ENCODE measurements at regions not wholly inside any gene's neighbourhood (a gene's known extent, or its start where the extent isn't known, plus 50 kb on each side); places are given as distances from the start of the nearest gene placed in this dataset.

DNA sequence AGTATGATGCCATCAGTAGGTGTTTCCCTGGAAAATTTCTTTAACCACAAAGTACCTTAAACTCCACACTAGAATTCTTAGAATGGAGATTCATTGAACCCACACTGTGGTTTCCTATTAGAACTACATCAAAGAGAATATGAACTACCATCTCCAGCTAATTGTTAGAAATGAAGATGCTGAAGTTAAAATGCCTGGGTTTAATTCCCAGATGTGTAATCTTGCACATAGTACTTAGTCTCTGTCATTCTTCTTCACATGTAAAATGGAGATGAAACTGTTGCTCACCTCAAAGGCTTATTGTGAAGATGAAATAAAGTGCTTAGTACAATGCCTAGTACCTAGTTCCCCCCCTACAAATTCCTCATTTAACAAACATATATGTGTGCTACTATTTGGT, 303.3 kb upstream of the CCNG1 start:
- H3K27me3 Mint-ChIP-seq (ENCODE audit: low read depth) = no peaks in the 10 kb centered on the region

More for the DNA sequence above, 303.3 kb upstream of the CCNG1 start:
- Histone ChIP-seq H2AK5ac (ENCODE audit: insufficient read length, low read length) (no peak overlapping the region), H3T11ph (ENCODE audit: low read length) (no peak overlapping the region), H3K4me1 (ENCODE audit: insufficient read depth, low read length) (no peaks in the 10 kb centered on the region), H2BK15ac (ENCODE audit: low read depth, low read length) (no peak overlapping the region), H2BK20ac (ENCODE audit: low read depth, low read length, poor library complexity, severe bottlenecking) (no peak overlapping the region), H2BK120ac (ENCODE audit: low read depth, low read length, poor library complexity, severe bottlenecking) (no peak overlapping the region), H3K18ac (ENCODE audit: insufficient read length, low read depth, low read length) (no peak overlapping the region), H3K4ac (ENCODE audit: low read depth, low read length) (no peak overlapping the region), H3K56ac (ENCODE audit: insufficient read length, low read depth, low read length) (no peak overlapping the region), H3K4me2 (ENCODE audit: insufficient read depth, insufficient read length, low read length) (no peak overlapping the region), H2BK12ac (ENCODE audit: insufficient read length, low read depth, low read length) (no peak overlapping the region), H3K9ac (ENCODE audit: extremely low read depth, insufficient read length, low read length) (no peak overlapping the region), H3K27ac (ENCODE audit: insufficient read length, low read depth, low read length) (no peak overlapping the region), H4K91ac (ENCODE audit: insufficient read length, low read depth, low read length) (no peak overlapping the region), H3K14ac (ENCODE audit: insufficient read depth, low read length) (no peak overlapping the region), H3K23ac (ENCODE audit: insufficient read length, low read depth, low read length) (no peak overlapping the region), H4K5ac (ENCODE audit: insufficient read length, low read depth, low read length) (no peak overlapping the region), H3K9me3 (ENCODE audit: control insufficient read depth, low read depth, low read length) (no peaks in the 10 kb centered on the region), H3K27me3 (ENCODE audit: insufficient read depth, low read length) (no peaks in the 10 kb centered on the region), H2AFZ (ENCODE audit: low read length) (no peak overlapping the region), H4K20me1 (ENCODE audit: control insufficient read depth, insufficient read depth, insufficient read length) (no peaks in the 10 kb centered on the region), H2BK5ac (ENCODE audit: insufficient read length, low read length) (no peak overlapping the region), H3K79me2 (ENCODE audit: insufficient read depth, low read length) (no peaks in the 10 kb centered on the region), H3K23me2 (ENCODE audit: insufficient read length, low read depth, low read length, poor library complexity, severe bottlenecking) (no peaks in the 10 kb centered on the region), H3K79me1 (ENCODE audit: insufficient read depth, low read depth, low read length, poor library complexity, severe bottlenecking) (no peaks in the 10 kb centered on the region), H4K8ac (replicated peaks; ENCODE audit: insufficient read length, low read depth, low read length) (no peak overlapping the region)
- Mint-ChIP-seq H3K9me3 (no peaks in the 10 kb centered on the region), H3K4me1 (no peaks in the 10 kb centered on the region), H3K27ac (no peak overlapping the region), H3K36me3 (ENCODE audit: insufficient read depth in 1 of 3, low read depth in 3 of 3) (no peaks in the 10 kb centered on the region), H3K4me3 (no peak overlapping the region)
- DNase-seq = no peak
- TF ChIP-seq, protein P1, sequence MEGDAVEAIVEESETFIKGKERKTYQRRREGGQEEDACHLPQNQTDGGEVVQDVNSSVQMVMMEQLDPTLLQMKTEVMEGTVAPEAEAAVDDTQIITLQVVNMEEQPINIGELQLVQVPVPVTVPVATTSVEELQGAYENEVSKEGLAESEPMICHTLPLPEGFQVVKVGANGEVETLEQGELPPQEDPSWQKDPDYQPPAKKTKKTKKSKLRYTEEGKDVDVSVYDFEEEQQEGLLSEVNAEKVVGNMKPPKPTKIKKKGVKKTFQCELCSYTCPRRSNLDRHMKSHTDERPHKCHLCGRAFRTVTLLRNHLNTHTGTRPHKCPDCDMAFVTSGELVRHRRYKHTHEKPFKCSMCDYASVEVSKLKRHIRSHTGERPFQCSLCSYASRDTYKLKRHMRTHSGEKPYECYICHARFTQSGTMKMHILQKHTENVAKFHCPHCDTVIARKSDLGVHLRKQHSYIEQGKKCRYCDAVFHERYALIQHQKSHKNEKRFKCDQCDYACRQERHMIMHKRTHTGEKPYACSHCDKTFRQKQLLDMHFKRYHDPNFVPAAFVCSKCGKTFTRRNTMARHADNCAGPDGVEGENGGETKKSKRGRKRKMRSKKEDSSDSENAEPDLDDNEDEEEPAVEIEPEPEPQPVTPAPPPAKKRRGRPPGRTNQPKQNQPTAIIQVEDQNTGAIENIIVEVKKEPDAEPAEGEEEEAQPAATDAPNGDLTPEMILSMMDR (conservative IDR thresholded peaks at IDR 0.05) = no peak
